A172 (cell line): ENCODE measurements at regions not wholly inside any gene's neighbourhood (a gene's known extent, or its start where the extent isn't known, plus 50 kb on each side); places are given as distances from the start of the nearest gene placed in this dataset.
"Not testable (repeated sequence)": the region's sequence is repeated elsewhere in the genome, so short reads cannot be mapped to it uniquely, and the experiment has no call there.

ENCODE experiments used
- DNase-seq: peaks from one replicate; pipeline ENCODE4 v3.0.0-alpha.2; 2015; ENCODE audit warnings: low spot score

GRCh38 chrX:150234126-150234525 lies 129.0 kb upstream of the MAMLD1 start:
- peak; percentile 74 for DNase-seq

GRCh38 chrX:150236327-150236726 lies 126.8 kb upstream of the MAMLD1 start:
- peak; percentile 25 for DNase-seq

- DNase-seq: no peak
Measured at GRCh38 chrX:150238632-150239382, 124.3 kb upstream of the MAMLD1 start.

GRCh38 chrX:150239946-150240642 lies 123.0 kb upstream of the MAMLD1 start:
- no peak for DNase-seq

GRCh38 chrX:150240643-150240970 lies 122.5 kb upstream of the MAMLD1 start:
- DNase-seq: no peak

GRCh38 chrX:150253959-150254620 lies 109.0 kb upstream of the MAMLD1 start:
- no peak for DNase-seq

GRCh38 chrX:150254909-150255308 lies 108.2 kb upstream of the MAMLD1 start:
- DNase-seq: no peak

GRCh38 chrX:150255441-150256296 lies 107.4 kb upstream of the MAMLD1 start:
- no peak for DNase-seq

GRCh38 chrX:150256297-150256650 lies 106.8 kb upstream of the MAMLD1 start:
- no peak for DNase-seq

- no peak for DNase-seq
Measured at GRCh38 chrX:150257353-150258175, 105.6 kb upstream of the MAMLD1 start.

- no peak for DNase-seq
Measured at GRCh38 chrX:150258176-150258425, 105.0 kb upstream of the MAMLD1 start.

GRCh38 chrX:150258463-150259430 lies 104.4 kb upstream of the MAMLD1 start:
- DNase-seq: no peak

- DNase-seq: no peak
Measured at GRCh38 chrX:150262456-150262855, 100.7 kb upstream of the MAMLD1 start.

- DNase-seq: no peak
Measured at GRCh38 chrX:150268839-150269355, 94.2 kb upstream of the MAMLD1 start.

GRCh38 chrX:150269605-150270254 lies 93.4 kb upstream of the MAMLD1 start:
- no peak for DNase-seq

GRCh38 chrX:150270622-150271021 lies 92.5 kb upstream of the MAMLD1 start:
- no peak for DNase-seq

GRCh38 chrX:150273575-150274294 lies 89.4 kb upstream of the MAMLD1 start:
- DNase-seq: not testable (repeated sequence)

GRCh38 chrX:150282953-150283352 lies 80.2 kb upstream of the MAMLD1 start:
- DNase-seq: no peak

- DNase-seq: no peak
Measured at GRCh38 chrX:150291014-150291413, 72.1 kb upstream of the MAMLD1 start.
